HG02678 (cell line): ENCODE measurements at regions not wholly inside any gene's neighbourhood (a gene's known extent, or its start where the extent isn't known, plus 50 kb on each side); places are given as distances from the start of the nearest gene placed in this dataset.

Experiments used
- ATAC-seq: cut with Tn5 transposase; IDR thresholded peaks from one replicate; pipeline ENCODE4 v1.9.1; 2021; ENCODE audit warnings: mild to moderate bottlenecking, moderate library complexity; ENCODE audit not compliant: unreplicated experiment

DNA sequence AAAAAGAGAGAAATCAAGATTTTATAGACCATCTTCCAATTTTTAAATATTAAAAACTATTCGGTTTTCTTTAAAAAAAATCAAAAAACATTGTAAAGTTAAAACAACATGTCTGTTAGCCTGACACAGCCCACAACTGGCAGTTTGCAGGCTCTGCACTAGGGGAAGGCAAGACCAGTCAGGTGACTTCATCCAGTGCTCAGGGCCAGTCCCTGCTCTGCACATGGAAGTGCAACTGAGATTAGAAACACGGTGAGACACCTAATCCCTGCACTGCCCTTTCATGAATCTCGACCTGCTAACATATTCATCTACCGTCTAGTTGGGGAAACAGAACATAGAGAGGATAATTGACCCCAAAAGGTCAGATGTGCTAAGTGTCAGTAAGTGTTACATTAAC is 135.2 kb downstream of the BARD1 start:
- ATAC-seq: peak; percentile 52

DNA sequence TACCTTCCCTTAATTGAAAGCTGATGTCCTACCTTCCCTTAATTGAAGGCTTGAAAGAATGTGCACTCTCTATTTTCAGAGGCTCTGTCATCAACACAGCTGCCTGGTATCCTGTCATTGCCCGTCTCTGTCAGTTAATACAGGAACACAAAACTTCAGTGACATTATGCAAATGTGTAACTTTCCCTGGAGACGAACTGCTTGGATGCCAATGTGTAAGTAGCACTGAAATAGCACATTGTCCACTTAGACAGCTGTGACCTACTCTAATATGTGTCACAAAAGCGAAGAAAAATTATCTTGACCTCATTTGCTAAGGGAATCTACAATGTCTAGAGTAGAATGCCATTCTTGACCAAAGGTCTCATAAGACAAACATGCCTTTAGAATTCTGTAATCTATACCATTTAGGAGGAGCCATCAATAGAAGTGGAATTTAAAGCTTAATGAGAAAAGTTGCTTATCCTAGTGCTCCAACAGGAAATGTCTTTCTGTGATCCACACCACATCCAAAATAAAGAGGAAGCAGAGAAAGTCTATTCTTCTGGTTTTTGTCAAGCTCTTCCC is 138.1 kb downstream of the BARD1 start:
- ATAC-seq: no peak

DNA sequence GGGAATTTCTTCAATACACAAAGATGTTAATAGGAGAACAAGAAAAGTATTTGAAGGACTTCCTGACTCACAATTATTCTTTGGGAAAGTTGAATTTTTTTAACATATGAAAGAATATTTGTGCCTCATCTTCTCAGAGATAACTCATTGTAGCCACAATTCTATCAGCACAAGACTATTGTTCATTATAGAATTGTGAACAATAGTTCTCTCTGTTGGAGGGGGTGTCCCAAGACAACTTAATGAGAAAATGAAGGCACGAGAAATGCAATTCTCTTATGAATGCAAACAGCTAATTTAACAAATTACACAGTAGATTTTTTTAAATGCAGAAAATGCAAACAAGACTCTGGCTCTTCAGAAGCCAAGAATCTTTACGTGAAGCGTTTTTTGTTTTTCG is 157.0 kb downstream of the BARD1 start:
- no peak for ATAC-seq

DNA sequence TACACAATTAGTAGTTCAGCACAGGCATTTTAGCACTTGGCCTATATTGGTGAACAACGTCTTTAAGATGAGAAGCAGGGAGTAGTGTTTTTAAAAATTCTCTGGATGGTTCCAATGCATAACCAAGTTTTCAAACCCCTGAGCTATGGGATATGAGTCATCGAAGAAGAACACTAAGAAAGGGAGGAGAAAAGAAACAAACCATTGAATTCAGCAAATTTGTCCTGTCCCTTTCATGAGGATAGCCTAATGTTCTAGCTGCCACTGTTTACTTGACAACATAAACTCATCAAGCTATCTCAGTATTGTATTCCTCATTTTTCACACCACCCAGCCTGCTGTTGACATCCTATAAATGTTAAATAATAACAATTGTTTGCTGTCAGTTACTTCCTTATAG is 158.0 kb downstream of the BARD1 start:
- ATAC-seq: no peak

DNA sequence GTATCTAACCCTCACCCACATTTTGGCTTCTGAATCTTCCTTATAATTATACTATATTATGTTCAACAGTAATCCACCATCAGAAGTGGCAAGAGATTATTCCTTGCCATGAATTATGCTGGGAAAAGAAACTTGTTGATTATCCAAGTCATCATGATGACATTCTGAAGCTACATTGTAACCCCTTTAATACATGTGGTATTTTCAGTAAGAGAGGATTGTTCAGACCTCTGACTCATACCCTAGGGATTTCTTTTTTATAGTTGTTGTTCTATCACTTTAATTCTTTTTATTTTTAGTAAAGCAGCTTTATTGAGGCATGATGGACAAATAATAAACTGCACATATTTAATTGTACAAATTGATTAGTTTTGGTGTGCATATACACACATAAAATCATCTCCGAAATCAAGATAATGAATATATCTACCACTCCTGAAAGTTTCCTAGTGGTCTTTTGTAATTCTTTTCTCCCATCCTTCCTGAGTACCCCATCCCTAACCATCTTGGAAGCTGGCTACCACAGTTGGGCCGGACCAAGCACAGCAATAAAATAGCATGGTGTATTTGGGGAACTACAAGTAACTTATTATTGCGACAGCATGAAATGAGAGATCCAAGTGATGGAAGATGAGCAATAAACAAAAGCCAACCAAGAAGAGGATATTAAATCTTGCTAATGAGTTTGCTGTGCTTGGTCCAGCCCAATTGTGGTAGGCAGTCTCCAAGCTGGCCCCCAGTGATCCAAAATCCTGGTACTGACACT is 159.9 kb downstream of the BARD1 start:
- ATAC-seq: no peak

DNA sequence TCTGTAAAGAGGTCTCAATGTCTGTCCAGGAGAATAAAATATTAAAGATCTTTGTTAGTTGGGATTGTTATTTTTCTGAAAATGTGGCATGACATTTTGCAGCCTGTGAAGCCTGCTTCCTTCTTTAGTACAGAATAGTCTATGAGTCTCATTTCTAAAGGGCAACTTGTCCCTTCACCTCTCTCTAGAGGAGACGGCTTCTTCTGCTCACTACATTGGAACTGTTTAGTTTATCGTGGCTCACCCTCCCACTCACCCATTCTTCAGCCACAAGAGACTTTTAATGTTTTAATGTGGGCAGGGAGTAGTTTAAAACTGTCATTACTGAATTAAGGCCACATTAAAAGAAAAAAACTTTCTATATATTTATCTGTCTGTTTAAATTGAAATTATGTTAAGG is 161.0 kb downstream of the BARD1 start:
- ATAC-seq: no peak

DNA sequence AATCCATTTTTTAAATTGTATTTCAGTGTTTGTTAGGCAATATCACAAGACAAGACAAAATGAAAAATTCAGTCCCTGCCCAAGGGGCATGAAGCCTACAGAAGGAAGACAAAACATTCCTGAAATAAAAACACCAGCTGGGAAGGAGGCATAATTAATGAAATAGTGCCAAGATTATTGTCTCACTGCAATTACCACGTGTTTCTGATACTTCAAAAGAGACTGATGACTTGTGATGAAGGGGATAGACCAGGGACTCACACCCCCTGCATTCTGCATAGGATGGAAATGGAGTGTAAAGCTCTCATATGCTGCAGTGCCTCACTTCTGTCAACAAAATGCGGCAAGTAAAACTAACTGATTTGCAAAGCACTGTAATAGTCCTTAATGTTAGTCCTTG is 178.1 kb downstream of the BARD1 start:
- ATAC-seq: no peak

DNA sequence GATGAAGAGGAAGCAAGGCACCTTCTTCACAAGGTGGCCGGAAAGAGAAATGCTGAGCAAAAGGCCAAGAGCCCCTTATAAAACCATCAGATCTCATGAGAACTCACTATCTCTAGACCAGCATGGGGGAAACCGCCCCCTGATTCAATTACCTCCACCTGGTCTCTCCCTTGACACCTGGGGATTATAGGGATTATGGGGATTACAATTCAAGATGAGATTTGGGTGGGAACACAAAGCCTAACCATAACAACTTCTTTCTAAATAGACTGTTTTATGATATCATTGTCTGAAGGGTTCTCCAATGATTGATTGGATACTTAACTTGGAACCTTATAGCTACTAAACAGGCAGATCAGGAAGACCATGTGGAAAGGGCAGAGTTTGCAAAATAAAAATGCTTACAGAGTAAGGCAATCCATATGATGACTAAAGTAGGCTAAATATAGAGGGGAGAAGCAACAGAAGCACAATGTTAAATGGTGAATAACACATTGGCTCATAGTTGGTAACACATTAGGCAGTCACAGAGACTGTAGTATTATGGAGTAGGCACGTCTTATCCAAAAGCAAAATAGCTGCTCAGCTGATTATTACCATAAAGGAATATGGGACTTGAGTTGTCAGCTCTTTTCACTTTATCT is 179.0 kb downstream of the BARD1 start:
- no peak for ATAC-seq

DNA sequence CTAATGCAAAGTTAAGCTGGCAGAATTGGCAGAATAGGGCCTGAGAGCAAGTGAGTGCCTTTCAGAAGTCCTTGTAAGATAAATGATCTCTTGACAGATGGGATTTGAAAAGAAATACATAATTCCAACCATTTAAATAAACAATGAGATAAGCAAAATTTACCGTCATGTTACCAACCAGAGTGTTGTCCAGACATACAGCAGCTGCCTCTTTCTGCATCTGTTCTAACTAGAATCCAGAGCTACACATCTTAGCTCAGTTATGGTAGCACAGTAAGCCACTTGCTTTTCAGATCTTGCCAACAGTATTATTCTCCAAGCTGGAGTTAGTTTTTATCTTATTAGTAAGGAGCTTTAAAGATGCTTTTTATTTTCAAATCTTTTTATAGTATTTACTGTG is 179.6 kb downstream of the BARD1 start:
- ATAC-seq: no peak
